ENCODE measurements at regions not wholly inside any gene's neighbourhood (a gene's known extent, or its start where the extent isn't known, plus 50 kb on each side); places are given as distances from the start of the nearest gene placed in this dataset.

DNA sequence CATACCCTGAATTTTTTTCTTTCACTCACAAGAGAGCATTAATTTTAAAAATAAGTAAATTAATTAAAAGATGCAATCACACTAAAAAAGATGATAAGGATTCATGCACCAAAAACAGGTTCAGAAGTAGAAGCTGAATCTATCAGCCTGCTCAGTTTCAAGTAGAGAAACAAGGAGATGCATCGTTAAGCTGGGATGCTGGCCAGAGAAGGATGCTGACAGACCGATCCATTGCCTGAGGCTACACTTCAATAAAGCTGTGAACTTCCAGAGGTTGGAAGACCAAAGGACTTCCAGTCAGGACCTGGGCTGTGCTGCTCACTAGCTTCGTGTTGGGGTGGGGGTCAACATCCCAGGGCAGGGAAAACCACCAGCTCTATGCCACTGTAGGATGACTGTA lies 457.7 kb downstream of the EFNA5 start:
- DNase-seq = no peak

DNA sequence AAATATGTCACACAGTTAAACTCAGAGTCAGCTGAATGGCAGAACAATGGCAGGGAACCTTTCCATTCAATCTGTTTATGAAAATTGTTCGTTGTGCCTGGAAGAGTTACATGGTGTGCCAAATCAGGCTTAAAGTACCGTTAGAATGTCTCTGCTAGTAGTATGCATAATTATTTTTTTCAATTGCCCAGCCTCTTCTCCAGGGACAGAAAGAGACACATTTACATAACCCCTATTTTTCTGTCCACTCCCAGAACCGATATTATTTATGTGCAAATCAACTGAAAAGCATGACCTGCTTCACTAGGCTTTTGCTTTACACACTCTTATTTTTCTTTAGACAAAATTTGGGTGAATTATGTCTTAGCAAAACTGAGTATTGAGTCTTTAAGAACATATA lies 459.1 kb downstream of the EFNA5 start:
- DNase-seq = no peak

DNA sequence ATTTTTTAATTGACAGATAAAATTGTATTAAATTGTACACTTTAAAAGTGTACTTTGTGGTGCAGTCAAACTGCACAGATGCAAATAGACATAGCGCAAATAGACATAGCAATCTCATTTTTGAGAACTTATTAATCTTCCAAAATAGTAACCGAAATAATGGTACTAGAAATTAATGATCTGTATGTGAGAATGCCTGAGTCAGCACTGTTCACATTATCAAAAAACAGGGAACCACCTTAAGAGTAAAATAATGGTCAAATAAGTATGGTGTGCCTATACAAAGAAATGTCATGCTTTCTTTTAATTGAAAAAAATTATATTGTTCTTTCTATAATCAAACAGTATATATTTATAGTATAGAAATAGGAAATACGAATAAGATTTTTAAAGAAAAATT lies 461.9 kb downstream of the EFNA5 start:
- DNase-seq = no peak

DNA sequence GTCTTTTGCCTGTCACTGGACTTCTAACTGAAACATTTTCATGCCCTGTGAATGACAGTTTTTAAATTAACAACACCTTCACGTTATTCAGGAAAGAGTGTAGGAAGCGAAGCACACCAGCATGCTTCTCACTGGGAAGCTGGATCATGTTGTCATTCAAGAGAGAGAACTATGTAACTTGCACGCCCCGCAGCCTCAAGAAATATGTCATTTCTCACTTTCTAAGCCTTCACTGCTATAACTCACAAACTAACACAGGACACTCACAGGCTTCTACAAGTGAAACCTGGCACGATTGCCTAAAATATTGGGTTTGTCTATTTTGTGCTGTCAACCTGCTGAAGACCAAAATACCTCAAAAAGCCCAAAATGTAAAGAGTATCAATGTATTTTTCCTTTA lies 466.3 kb downstream of the EFNA5 start:
- no peak for DNase-seq

DNA sequence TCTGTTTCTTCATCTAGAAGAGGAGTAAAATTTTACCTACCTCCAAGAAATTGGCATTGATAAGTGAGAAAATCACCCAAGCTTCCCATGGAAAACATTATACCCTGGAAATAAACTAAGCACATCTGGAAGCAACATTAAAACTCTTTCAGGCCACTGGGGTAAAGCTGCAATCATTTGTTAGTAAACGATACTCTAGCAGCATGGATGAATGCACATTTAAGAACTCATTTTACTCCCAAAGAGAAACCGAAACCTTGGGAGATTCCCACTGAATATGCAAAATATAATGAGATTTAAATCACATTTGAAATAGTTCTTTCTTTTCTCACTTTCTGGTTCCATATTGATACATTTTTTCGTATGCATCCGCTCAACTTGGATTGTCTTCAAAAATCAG lies 467.5 kb downstream of the EFNA5 start:
- DNase-seq = no peak

DNA sequence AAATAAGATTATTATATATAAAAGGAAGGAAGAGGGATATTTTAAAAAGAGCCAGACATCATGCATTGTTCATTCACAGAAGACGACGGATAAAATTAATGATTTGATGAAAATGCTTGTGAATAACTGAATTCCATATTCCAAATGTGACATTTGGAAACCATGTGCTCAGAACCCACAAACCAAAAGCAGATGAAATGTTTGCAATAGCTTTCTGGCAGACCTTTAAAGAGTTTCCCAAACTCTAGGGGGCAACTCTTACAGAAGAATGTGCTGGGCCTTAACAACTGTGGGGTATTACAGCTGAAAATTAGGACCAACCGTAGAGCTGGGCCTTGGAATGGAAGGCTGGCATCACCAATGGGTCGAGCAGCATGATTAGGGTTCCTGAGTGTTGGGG lies 471.0 kb downstream of the EFNA5 start:
- DNase-seq = no peak

DNA sequence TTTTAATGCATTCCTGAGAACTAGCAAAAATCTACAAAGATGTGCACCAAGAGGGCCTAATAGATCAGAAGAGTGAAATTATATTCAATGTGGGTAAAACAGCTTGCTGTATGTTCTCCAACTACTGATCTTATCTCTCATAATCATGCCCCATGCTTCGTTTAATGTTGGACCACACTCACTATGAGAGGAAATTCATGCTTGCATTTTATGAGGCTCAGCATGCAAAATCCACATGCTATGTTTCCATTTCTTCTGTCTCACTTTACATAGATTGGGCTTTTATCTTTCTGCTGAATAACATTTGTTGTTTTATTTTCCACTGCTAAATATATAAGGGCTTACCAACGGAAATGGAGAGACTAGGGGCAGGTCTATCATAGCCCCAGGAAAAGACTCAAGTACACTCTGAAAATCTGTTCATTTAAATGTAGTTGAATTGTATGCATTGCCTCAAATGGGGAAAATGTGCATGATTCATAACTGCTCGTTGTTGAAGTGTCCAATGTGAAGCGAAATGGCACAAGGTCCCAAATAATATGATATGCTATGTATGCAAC lies 474.2 kb downstream of the EFNA5 start:
- no peak for DNase-seq

- no peak for DNase-seq
Measured at GRCh38 chr5:107195890-107196395, 474.8 kb downstream of the EFNA5 start.

- DNase-seq = no peak
Measured at GRCh38 chr5:107184871-107185270, 485.9 kb downstream of the EFNA5 start.

- DNase-seq = no peak
Measured at GRCh38 chr5:107184066-107184465, 486.7 kb downstream of the EFNA5 start.

GRCh38 chr5:107170620-107171019 lies 500.1 kb downstream of the EFNA5 start:
- no peak for DNase-seq

DNA sequence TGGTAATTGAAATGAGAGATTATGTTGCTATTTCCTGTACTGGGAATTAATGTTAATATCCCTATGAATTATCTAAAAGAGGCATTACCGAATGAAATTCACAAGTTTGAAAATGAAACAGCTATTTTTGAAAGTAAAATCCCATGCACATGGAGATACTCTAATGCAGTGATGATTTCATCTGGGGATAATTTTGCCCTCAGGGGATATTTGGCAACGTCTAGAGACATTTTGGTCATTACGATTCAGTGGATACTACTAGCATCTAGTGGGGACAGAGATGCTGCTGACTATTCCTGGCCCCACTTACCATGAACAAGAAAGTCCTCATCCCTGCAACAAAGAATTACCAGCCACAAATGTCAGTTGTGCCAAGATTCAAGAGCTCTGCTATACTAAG lies 500.9 kb downstream of the EFNA5 start:
- DNase-seq = no peak

DNA sequence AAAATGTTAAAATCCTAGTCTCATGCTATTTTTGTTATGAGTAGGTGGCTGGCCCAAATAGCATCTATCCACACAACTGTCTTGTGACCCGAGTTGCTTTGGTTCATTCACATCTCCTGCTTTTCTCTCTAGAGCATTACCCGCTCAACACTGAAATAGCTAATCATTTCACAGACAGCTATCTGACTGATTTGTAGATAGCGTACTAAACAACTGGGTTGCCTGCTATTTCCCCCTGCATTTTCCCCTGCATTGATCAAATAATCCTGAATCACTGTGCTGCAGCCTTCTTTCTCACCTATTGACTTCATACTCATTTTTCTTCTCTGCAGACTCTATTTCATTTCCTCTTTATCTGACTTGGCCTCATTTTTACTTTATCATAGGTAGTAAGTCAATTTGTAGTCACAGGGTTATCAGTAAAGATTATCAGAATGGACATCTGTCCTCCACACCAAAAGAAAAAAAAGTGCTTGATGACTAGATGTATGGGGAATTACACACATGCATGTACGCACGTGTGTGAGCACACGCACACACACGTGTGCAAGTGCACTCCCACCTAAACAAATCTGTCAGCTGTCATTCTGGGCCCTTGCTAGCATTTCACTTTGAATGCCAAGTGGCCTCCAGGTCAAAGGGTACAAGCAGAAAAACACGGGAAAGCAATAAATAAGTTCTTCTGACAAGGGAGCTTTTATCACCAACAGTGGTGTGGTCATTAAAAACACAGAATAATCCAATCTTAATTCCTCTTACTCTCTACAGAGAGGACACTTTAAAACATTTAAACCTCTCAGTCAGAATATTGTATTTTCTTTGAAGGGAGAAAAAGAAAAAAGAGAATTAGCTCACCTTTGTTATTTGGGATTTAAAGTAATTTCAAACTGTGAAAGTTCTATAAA lies 501.6 kb downstream of the EFNA5 start:
- no peak for DNase-seq

GRCh38 chr5:107168086-107168485 lies 502.7 kb downstream of the EFNA5 start:
- no peak for DNase-seq

- no peak for DNase-seq
Measured at GRCh38 chr5:107165296-107165695, 505.4 kb downstream of the EFNA5 start.

- DNase-seq = peak; percentile 98
Measured at GRCh38 chr5:107157809-107158208, 512.9 kb downstream of the EFNA5 start.

DNA sequence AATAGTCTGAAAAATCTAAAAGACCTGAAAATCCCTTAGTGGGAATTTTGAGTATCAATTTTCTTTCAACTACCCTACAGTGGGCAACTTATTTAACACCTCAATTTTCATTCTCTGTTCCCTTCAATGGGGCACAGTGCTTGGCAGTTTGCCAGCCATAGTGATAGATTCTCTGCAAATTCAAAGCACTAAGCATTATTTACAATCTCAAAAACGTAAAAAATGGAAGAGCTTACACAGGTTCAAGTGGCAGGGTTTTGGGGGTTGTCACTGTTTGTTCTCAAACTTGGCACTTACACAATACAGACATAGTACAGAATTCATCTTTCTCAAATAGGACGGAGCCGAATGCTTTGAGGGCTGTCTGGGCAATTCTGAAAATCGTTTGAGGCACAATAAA lies 515.0 kb downstream of the EFNA5 start:
- peak; percentile 2 for DNase-seq

DNA sequence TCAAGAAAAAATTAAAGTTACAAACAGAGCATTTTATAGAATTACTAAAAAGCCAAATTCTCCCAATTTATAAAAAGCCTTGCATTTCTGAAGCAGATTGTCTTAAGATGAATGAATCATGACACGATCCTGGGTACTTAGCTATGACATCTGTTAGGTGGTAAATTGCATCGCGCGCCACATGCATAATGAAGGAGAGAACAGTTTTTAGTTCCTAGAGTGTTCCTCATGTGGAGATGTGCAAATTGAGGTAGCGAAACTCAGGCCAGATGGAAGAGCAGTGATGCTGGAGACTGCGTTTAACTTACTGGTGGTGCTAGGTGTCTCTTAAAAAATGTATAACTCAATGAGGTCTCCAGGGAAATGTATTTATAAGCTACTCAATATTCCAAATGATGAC lies 516.1 kb downstream of the EFNA5 start:
- peak; percentile 4 for DNase-seq

- DNase-seq = no peak
Measured at GRCh38 chr5:107153283-107153682, 517.5 kb downstream of the EFNA5 start.

- DNase-seq = peak; percentile 63
Measured at GRCh38 chr5:107149243-107150005, 521.3 kb downstream of the EFNA5 start.

GRCh38 chr5:107147589-107147988 lies 523.1 kb downstream of the EFNA5 start:
- no peak for DNase-seq

GRCh38 chr5:107146901-107147300 lies 523.8 kb downstream of the EFNA5 start:
- no peak for DNase-seq

- DNase-seq = no peak
Measured at GRCh38 chr5:107135391-107135790, 535.3 kb downstream of the EFNA5 start.

GRCh38 chr5:107134931-107135330 lies 535.8 kb downstream of the EFNA5 start:
- no peak for DNase-seq
